GM21367 (cell line): ENCODE measurements at regions not wholly inside any gene's neighbourhood (a gene's known extent, or its start where the extent isn't known, plus 50 kb on each side); places are given as distances from the start of the nearest gene placed in this dataset.

Experiments
- ATAC-seq: cut with Tn5 transposase; IDR thresholded peaks from one replicate; pipeline ENCODE4 v1.9.1; 2021; ENCODE audit not compliant: unreplicated experiment

DNA sequence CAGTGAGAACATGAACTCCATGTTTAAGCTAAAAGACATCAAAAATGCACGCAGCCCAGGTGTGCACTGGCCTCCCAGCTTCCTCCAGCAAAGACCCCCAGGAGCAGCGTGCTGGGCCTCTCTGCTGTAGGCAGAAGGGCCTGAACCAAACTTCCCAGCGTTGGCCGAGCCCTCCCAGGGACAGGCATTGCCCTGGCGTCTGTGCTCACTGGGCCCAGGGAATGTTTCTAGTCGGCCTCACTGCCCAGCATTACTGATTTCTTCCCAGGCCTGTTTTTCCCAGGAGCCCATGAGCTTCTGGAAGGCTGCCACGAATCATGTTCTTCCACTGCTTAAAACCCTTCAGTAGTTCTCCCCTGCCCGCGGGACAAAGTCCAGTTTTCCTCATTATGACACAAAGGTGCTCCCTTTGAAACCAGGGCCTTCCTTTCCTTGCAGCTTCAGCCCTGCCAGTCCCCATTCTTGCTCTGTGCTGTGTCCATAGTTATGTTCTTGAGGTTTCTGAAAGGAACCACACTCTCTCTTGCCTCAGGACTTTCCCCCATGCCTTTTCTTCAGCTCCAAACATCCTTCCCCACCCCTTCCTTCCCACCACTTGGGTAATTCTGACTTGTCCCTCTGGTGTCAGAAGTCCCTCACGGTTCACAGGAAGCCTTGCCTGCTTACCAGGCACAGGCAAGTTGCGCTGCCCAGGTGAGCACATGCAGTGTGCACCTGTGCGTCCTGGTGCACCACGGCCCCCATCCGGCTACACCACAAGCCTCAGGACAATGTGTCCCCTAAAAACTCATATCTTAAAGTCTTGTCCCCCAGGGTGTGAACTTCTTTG, 93.4 kb upstream of the ENPP6 start:
- ATAC-seq, result no peak

DNA sequence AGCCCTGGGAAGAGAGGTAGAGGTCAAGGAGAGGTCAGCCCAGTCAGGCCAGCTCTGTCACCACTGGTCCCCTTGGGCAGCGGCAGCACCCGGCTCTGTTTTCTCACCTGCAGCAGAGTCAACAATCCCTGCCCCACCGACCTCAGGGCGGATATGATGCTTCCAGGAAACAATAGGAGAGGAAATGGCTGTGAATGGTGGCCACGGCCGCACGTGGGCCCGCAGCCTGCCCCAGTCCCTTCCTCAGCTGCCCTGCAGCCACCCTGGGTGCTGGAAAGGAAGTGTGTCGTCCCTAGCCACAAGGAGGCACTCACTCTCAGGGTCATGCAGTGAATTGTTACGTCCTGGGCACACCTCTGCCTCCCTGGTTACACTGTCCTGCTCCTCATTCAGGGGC, 92.5 kb upstream of the ENPP6 start:
- ATAC-seq, result no peak

DNA sequence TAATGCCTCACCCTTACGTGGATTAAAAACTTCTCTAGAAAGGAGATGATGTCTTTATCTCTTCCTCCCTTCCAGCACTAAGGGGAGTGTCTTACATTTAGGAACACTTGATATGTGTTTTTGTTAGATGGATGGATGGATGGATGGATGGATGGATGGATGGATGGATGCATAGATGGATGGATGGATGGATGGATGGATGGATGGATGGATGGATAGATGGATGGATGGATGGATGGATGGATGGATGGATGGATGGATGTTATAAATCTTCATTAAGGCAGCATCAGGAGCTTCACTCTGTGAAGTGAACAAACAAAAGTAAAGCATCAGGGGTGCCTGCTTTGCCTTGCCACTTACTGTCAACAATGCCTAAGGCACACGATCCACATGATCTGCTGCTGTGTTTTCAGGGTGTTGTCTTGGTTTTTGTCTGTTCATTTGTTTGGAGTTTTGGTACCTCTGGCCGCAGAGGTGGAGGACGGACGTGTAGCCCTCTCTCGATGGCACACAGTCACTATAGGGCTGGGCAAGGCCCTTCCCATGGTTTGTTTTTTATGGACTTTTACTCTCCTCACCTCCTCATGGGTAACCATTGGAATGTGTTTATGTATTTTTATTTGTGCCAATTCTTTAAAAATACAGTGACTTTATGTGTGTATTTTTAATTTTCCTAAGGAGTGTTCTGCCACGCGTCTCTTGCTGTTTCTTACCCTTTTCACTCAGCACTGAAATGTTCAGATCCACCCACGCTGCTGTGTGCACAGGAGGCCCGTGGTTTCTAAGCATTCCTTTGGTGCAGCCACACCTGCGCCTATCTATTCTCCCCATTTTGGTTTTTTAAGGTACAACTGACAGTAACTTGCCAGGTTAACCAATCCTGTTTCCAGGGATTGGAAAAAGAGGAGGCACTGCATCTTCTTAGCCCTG, 91.8 kb upstream of the ENPP6 start:
- no peak for ATAC-seq

DNA sequence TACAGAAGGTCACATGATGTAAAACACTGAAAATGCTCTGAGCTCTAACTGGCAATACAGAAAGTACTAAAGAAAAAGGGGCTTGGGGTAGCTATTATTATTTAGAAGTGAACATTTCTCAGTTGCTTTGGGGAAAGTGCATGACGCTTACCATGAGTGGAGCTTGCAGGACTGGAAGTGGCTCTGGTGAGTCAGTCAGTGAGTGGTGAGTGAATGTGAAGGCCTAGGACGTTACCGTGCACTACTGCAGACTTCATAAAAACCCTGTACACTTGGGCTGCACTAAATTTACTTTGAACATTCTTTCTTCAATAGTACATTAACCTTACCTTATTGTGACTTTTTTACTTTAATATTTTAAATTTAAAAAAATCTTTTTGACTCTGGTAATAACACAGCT, 89.3 kb upstream of the ENPP6 start:
- no peak for ATAC-seq

DNA sequence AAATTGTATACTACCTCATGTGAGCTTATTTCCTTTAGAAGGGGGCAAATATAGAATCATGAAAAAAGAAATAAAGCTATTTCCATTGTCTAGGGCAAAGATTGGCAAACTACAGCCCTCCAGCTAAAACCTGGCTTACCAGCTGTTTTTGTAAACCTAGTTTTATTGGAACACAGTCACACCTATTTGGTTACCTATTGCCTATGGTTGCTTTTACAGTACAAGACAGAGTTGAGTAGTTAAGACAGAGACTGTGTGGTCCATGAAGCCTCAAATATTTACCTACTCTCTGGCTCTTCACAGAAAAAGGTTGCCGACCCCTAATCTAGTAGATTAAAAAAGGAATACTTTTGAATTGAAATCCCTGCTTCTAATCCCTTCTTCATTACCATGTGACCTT, 88.8 kb upstream of the ENPP6 start:
- ATAC-seq, result no peak

DNA sequence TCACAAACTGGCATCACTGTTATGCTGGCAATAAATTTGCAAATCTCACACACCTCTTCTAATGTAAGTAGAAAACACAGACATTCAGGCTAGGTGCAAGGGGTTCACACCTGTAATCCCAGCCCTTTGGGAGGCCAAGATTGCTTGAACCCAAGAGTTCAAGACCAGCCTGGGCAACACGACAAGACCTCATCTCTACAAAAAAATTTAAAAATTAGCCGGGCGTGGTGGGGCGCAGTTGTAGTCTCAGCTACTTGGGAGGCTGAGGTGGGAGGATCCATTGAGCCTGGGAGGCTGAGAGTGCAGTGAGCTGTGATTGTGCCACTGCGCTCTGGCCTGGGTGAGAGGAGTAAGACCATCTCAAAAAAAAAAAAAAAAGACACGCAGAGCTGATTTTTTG, 83.1 kb upstream of the ENPP6 start:
- ATAC-seq, result no peak

DNA sequence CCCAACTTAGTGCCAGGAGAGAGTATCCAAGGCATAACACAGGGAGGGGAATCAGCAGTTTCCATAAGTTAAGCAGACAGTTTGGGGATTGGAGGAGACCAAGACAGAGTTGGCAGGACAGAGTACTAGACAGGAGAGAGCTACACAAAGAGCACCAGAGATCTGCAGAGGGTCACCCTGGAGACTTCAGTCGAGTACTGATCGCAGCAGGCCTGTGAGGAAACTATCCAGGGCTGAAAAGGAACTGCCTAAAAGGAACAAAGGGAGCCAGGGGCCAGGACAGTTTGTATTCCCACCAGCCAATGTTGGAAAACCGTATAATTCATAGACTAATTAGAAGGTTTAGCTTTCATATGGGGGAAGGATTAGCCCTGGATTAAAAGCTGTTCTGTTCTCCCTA, 80.6 kb upstream of the ENPP6 start:
- ATAC-seq, result no peak

DNA sequence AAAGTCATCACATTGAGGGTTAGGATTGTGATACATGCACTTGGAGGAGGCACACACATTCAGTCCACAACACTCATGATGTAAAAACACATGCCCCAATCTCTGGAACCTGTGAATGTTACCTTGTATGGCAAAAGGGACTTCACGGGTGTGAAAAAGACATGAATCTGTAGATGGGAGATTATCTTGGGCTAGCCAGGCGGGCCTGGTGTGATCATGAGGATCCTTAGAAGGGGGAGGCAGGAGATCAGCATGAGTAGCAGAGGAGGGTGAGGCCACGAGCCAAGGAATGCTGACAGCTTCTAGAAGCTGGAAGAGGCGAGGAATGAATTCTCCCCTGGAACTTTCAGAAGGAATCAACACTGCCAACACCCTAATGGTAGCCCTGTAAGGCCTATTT, 77.5 kb upstream of the ENPP6 start:
- ATAC-seq, result no peak

DNA sequence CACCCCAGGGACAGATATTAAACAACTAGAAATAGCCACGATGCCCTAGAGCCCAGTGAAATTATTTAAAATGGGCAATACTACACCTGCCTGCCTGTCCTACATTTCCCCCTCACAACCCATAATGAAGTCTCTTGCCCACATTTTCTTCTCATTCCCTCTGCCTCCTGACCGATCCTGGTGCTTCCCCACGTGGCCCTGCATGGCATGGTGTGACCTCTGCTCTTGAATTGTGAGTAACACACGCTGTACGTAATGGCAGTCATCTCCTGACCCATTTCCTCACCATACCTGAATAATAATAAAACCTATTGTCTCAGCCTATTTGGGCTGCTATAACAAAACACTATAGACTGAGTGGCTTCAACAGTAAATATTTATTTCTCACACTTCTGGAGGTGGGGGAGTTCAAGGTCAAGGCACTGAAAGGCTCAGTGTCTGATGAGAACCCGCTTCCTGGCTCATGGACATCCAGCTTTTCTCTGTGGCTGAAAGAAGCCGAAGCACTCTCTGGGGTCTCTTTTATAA, 77.0 kb upstream of the ENPP6 start:
- ATAC-seq, result no peak

DNA sequence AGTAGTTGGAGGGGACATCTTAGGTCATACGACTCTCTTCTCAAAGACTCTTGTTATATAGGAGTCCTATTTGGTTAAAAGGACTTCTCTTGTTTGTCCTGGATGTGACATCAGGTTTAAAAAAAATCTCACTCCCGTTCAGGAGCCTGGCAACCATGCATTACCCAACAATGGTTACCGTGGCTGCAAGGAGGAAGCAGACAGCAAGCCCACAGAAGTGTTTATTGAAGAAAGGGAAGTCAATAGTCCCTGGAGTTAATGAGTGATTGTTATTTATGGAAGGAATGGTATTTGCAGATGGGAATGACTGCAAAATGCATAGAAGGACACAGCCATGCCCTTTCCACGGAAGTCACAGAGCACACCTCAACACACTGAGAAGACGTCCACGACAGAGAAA, 75.9 kb upstream of the ENPP6 start:
- ATAC-seq, result no peak

DNA sequence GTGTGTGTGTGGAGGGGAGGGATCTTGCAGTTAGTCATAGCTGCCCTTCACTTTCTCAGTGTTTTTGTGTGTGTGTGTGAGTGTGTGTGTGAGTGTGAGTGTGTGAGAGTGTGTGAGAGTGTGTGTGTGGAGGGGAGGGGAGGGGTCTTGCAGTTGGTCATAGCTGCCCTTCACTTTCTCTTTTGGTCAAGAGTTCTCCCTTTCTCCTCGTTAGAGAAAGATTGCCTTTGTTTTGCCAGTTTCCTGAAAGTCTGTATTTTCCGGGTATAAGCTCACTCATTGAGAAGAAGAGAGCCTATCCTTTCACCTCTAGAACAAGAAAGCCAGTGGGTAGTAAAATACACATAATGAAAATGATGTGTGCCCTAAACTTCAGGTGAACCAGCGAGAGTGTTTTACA, 75.2 kb upstream of the ENPP6 start:
- ATAC-seq, result no peak

DNA sequence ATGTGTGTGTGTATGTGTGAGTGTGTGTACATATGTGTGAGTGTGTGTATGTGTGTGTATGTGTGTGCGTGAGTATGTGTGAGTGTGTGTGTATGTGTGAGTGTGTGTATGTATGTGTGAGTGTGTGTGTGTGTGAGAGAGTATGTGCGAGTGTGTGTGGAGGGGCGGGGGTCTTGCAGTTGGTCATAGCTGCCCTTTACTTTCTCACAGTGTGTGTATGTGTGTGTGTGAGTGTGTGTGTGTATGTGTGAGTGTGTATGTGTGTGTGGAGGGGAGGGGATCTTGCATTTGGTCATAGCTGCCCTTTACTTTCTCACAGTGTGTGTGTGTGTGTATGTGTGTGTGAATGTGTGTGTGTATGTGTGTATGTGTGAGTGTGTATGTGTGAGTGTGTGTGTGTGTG, 74.8 kb upstream of the ENPP6 start:
- no peak for ATAC-seq

DNA sequence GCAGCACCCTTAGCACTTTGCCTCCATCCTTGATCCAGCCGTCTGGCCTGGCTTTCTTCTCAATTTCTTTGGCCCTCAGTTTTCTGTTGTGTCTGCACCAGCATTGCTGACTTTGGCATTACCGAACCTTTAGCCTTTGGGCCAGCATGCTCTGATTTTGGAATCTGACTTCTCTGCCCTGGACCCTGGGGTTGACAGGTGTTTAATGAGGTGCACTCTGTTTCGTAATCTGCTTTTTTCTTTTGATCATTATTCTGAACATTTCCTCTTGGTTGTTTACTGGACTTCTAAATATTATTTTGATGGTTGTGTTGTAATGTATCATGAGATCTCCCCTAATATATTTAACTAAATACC, 71.5 kb upstream of the ENPP6 start:
- no peak for ATAC-seq

DNA sequence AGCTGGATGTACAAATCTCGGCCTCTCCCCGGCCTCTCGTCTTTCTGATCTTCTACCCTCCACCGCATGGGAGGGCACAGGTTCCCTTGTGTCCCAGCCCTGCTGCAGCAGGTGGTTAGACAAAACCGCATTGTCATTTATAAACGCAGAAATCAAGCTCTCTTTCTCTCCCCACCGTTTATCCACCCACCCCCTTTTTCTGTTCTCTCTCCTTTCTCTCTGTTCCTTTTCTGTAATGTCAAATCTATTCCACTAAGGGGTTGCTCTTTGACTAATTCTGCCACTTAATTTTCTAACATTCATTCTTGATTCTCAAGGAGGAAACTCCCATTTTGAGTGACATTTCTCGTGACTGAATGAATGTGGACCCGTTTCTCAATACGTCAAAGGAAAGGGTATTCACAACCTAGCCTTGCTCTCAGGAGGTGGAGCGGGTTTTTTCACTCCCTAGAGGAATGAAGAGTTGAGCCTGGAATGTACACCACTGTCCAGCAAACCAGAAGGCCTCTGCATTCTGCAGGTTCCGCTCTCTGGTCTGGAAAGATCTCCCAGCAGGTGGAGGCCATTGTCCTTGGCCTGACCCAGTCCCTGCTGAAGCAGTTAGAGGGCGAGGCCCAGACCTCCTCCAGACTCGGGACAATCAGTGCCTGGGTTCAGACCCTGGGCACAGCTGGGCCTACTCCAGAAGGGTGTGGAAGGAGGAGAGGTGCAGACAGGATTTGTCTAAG, 70.9 kb upstream of the ENPP6 start:
- ATAC-seq, result peak; percentile 58

DNA sequence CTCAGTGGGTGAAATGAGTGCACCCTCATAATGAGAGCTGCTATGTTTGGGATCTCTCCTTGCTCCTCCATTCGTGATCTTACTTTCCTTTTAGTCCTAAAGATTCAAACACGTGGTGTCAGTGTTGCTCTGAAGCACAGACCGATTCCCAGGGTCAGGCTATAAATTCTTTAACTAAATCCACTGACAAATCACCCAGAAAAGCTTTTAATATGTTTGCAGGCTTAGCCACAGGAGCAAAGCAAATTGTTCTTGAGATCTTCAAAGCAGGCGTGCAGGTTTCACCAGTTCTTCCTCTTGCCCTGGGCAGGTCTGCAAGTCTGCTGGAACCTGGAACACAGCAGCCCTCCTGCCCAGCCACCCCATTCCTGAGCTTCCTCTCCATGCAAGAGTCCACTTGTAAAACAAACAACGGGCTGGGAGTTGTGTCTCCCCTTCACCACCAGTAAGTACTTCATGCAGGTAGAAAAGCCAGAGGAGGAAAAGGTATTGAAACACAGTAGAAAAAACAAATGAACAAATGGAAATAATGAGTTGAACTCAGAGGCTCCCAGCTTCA, 70.1 kb upstream of the ENPP6 start:
- no peak for ATAC-seq

DNA sequence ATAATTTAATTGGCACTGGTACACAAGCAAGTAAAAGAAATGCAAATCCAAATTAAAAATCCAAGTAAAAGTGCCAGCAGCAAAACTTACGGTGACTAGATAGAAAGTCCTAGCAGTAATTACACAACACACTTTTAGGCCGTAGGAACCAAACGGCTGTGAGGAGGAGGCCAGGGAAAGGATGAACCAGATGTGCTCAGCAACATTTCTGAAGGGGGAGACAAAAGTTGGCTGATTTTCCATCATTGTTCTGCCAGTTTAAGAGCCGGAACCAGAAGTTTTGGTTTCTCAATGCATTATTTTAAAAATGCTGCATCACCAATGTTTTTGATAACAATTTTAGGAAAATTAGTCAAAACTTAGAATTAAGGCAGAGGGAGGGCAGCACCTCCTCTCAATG, 68.7 kb upstream of the ENPP6 start:
- no peak for ATAC-seq

DNA sequence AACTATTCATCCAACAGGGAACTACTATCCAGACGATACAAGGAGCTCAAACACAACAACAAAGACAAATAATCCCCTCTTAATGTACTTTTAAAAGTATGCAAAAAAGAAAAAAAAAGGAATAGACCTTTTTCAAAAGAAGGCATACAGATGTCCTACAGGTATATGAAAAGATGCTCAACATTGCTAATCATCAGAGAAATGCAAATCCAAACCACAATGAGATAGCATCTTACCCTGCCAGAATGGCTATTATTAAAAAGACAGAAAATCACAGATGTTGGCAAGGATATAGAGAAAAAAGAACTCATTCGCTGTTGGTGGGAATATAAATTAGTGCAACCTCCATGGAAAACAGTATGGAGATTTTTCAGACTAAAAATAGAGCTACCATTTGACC, 67.1 kb upstream of the ENPP6 start:
- ATAC-seq, result no peak

DNA sequence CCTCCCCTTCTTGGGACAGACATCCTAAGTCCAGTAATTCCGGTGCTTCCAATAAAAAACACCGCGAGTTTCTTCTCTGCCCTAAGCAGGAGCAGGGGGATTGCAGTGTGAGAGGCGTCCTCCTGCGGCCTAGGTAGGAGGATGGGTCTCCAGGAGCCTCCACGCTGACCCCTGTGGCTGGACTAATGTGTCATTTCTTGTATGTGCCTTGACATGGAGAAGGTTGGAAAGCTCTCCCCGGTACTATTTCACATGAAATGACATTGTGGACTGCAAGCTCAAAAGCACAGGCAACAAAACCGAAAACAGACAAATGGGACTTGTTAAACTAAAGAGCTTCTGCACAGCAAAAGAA, 66.6 kb upstream of the ENPP6 start:
- no peak for ATAC-seq

DNA sequence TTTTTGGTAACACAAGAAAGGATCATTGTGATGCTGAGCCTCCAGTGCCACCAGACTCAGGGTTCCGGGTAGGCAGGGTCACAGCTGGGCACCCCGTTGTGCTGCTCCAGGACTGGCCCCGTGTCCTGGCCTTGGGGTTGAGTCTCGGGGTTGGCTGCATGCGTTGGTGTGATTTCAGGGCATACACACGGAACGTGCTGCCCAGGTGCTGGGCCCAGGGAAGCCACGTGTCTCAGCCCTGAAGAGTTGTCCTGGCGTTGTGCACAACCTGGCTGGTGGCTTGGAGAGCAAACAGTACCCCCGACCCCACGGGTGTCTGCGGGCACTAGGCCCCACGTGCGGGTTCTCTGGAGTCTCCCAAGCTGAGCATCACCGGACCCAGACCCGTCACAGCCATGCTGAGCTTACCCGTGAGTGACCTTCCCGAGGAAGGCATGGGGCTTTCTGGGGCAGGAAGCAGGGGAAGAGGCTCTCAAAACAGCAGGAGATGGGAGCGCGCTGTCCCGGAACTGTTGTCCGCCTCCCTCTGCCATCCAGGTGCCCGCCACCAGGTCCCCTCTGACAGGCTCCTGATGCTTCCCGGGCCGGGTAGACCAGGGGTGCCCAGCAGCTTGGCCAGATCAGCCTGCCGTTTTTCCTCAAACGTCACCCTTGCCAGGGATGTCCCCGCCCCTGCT, 66.1 kb upstream of the ENPP6 start:
- ATAC-seq, result no peak

DNA sequence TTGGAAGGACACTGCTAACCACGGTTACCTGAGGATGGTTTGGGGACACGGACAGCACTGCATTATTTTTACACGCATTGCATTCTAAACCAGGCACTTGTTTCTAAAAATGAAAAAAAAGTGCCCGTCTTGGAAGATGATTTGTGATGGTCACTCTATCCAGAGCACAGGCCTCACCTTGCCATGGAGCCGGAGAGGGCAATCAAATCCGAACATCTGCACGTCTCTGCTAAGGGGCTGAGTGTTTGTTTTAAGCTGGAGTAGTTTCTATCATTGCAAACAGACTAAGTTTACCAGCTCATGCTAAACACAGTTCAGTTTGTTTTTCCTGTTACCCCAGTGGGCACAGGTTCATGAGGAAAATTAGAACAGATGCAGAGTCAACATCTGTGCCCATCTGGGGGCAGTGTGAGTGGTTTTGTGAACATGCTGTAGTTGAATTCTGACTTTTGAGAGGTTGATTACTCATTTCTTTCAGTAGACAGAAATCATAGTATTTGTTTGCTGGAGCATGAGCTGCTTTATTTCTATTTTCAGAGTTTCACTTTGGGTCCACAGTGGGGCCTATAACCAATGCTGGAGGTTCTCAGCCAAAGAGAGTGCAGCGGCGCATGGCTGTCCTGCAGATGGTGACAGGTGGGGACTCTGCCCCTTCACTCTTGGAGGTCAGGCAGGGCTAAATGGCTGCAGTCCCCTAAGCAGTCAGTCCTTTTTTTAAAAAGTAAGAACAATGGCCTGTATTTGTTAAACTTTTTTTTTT, 65.4 kb upstream of the ENPP6 start:
- peak; percentile 54 for ATAC-seq
